WTC11 (cell line): ENCODE measurements at regions not wholly inside any gene's neighbourhood (a gene's known extent, or its start where the extent isn't known, plus 50 kb on each side); places are given as distances from the start of the nearest gene placed in this dataset.

Source experiments
- ATAC-seq: fragments of 200-7000 bp; cut with Tn5 transposase; 2 replicates; pipeline ENCODE4 v1.10.0; 2021; ENCODE audit warnings: mild to moderate bottlenecking, moderate library complexity
- CTCF ChIA-PET: fragments of 300-600 bp; sonication (Branson Sonifier 250); formaldehyde crosslinking; loops from one replicate; lab custom pipeline; 2021; ENCODE audit warnings: antibody characterized with exemption; lab: Charles Lee
- POLR2A ChIA-PET: fragments of 350-600 bp; sonication (Branson Sonifier 250); formaldehyde crosslinking; loops from one replicate; lab custom pipeline; 2021; ENCODE audit warnings: antibody characterized with exemption; lab: Charles Lee
- DNase-seq: peaks from one replicate; pipeline ENCODE4 v3.0.0; 2021; ENCODE audit warnings: low spot score
- H3K27ac Mint-ChIP-seq: 2 replicates; pipeline ENCODE4 v1.8.0; 2021; ENCODE audit warnings: mixed read lengths
- H3K27me3 Mint-ChIP-seq: 2 replicates; pipeline ENCODE4 v1.8.0; 2021; ENCODE audit warnings: low read depth, mild to moderate bottlenecking, moderate library complexity, mixed read lengths
- H3K36me3 Mint-ChIP-seq: 2 replicates; pipeline ENCODE4 v1.8.0; 2021; ENCODE audit warnings: mixed read lengths
- H3K4me1 Mint-ChIP-seq: 2 replicates; pipeline ENCODE4 v1.8.0; 2022; ENCODE audit warnings: mixed read lengths
- H3K4me3 Mint-ChIP-seq: 2 replicates; pipeline ENCODE4 v1.8.0; 2021; ENCODE audit warnings: mild to moderate bottlenecking, moderate library complexity, mixed read lengths
- H3K9me3 Mint-ChIP-seq: 2 replicates; pipeline ENCODE4 v1.8.0; 2021; ENCODE audit warnings: mixed read lengths
- CBFB ChIP-seq: sonication (generic); formaldehyde crosslinking; IDR thresholded peaks from 2 replicates; pipeline ENCODE4 v1.8.1; 2022; ENCODE audit warnings: mild to moderate bottlenecking, low read depth, missing genetic modification reagents
- CREB1 ChIP-seq: sonication (generic); formaldehyde crosslinking; IDR thresholded peaks from 2 replicates; pipeline ENCODE4 v1.8.0; 2023; ENCODE audit warnings: mild to moderate bottlenecking, missing genetic modification reagents
- HMGA2 ChIP-seq: fragments of 250-450 bp; sonication (Bioruptor Pico); IDR thresholded peaks from 2 replicates; pipeline ENCODE4 v1.4.0; 2021; ENCODE audit warnings: mild to moderate bottlenecking, moderate library complexity
- KAT7 ChIP-seq: sonication (generic); formaldehyde crosslinking; IDR thresholded peaks from 2 replicates; pipeline ENCODE4 v1.8.1; 2023; ENCODE audit warnings: missing genetic modification reagents, mild to moderate bottlenecking, borderline replicate concordance
- SMAD4 ChIP-seq: sonication (generic); formaldehyde crosslinking; IDR thresholded peaks from 2 replicates; pipeline ENCODE4 v1.8.0; 2022; ENCODE audit warnings: mild to moderate bottlenecking, missing genetic modification reagents
- ZNF138 ChIP-seq: sonication (generic); formaldehyde crosslinking; conservative IDR thresholded peaks from 2 replicates; pipeline ENCODE4 v1.8.1; 2022; ENCODE audit warnings: mild to moderate bottlenecking, moderate library complexity, missing genetic modification reagents
- ZNF263 ChIP-seq: sonication (generic); formaldehyde crosslinking; IDR thresholded peaks from 2 replicates; pipeline ENCODE4 v1.8.1; 2022; ENCODE audit warnings: low read depth, mild to moderate bottlenecking, moderate library complexity, missing genetic modification reagents
- ZNF423 ChIP-seq: fragments of 250-450 bp; sonication (Bioruptor Pico); IDR thresholded peaks from 2 replicates; pipeline ENCODE4 v2.1.2; 2022; ENCODE audit warnings: mild to moderate bottlenecking, moderate library complexity
- ZNF671 ChIP-seq: fragments of 250-450 bp; sonication (Bioruptor Pico); IDR thresholded peaks from 2 replicates; pipeline ENCODE4 v1.8.0; 2021; ENCODE audit warnings: mild to moderate bottlenecking
- TF ChIP-seq, protein P1 (sequence below): sonication (generic); formaldehyde crosslinking; IDR thresholded peaks from 2 replicates; pipeline ENCODE4 v1.8.1; 2023; ENCODE audit warnings: mild to moderate bottlenecking, missing genetic modification reagents
- TF ChIP-seq, protein P2 (sequence below): sonication (generic); formaldehyde crosslinking; IDR thresholded peaks from 2 replicates; pipeline ENCODE4 v1.8.1; 2022; ENCODE audit warnings: low read depth, mild to moderate bottlenecking, moderate library complexity, missing genetic modification reagents, borderline replicate concordance
- TF ChIP-seq, protein P3 (sequence below): fragments of 250-450 bp; sonication (Bioruptor Pico); IDR thresholded peaks from 2 replicates; pipeline ENCODE4 v1.8.0; 2021; ENCODE audit warnings: mild to moderate bottlenecking
- TF ChIP-seq, protein P4 (sequence below): sonication (generic); formaldehyde crosslinking; IDR thresholded peaks from 2 replicates; pipeline ENCODE4 v1.8.0; 2022; ENCODE audit warnings: mild to moderate bottlenecking, missing genetic modification reagents
- TF ChIP-seq, protein P5 (sequence below): sonication (generic); formaldehyde crosslinking; IDR thresholded peaks from 2 replicates; pipeline ENCODE4 v1.8.1; 2022; ENCODE audit warnings: mild to moderate bottlenecking, missing genetic modification reagents, moderate library complexity, borderline replicate concordance
- TF ChIP-seq, protein P6 (sequence below): sonication (generic); formaldehyde crosslinking; IDR thresholded peaks from 2 replicates; pipeline ENCODE4 v1.8.1; 2023; ENCODE audit warnings: mild to moderate bottlenecking, missing genetic modification reagents, borderline replicate concordance
- TF ChIP-seq, protein P7 (sequence below): sonication (generic); formaldehyde crosslinking; IDR thresholded peaks from 2 replicates; pipeline ENCODE4 v1.8.0; 2022; ENCODE audit warnings: mild to moderate bottlenecking, missing genetic modification reagents

DNA sequence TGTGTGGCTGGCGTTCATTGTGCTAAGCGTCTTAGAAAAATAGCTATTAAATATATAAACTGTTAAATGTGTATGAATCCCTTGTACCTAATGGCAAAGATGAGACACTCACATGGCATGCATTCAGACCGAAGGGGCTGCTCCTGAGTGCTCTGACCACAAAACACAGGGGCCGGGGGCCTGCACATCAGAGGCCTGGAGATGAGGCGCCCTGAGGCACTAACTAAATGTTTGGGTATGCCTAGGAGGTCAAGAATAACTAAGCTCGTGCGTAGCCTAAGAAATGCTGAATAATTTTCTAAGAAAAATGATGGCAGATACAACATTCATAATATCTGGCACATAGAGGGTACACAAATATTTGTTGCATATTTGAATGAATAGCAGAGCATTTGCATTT is 92.5 kb downstream of the PSMB1 start:
- ATAC-seq (no peak), DNase-seq (no peak)
- H3K27ac Mint-ChIP-seq: no peak overlapping the region
- H3K36me3 Mint-ChIP-seq: peaks cover under 1% of the 10 kb centered on the region; the same call in 1 of the 2 replicates
- no peak for TF ChIP-seq ZNF263
- TF ChIP-seq, protein P1, sequence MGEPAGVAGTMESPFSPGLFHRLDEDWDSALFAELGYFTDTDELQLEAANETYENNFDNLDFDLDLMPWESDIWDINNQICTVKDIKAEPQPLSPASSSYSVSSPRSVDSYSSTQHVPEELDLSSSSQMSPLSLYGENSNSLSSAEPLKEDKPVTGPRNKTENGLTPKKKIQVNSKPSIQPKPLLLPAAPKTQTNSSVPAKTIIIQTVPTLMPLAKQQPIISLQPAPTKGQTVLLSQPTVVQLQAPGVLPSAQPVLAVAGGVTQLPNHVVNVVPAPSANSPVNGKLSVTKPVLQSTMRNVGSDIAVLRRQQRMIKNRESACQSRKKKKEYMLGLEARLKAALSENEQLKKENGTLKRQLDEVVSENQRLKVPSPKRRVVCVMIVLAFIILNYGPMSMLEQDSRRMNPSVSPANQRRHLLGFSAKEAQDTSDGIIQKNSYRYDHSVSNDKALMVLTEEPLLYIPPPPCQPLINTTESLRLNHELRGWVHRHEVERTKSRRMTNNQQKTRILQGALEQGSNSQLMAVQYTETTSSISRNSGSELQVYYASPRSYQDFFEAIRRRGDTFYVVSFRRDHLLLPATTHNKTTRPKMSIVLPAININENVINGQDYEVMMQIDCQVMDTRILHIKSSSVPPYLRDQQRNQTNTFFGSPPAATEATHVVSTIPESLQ (CRISPR knock-in tag): no peak
- TF ChIP-seq, protein P2, sequence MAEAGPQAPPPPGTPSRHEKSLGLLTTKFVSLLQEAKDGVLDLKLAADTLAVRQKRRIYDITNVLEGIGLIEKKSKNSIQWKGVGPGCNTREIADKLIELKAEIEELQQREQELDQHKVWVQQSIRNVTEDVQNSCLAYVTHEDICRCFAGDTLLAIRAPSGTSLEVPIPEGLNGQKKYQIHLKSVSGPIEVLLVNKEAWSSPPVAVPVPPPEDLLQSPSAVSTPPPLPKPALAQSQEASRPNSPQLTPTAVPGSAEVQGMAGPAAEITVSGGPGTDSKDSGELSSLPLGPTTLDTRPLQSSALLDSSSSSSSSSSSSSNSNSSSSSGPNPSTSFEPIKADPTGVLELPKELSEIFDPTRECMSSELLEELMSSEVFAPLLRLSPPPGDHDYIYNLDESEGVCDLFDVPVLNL (CRISPR knock-in tag): no peak
- no peak for TF ChIP-seq ZNF671 (CRISPR knock-in tag)
- TF ChIP-seq, protein P3, sequence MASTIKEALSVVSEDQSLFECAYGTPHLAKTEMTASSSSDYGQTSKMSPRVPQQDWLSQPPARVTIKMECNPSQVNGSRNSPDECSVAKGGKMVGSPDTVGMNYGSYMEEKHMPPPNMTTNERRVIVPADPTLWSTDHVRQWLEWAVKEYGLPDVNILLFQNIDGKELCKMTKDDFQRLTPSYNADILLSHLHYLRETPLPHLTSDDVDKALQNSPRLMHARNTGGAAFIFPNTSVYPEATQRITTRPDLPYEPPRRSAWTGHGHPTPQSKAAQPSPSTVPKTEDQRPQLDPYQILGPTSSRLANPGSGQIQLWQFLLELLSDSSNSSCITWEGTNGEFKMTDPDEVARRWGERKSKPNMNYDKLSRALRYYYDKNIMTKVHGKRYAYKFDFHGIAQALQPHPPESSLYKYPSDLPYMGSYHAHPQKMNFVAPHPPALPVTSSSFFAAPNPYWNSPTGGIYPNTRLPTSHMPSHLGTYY: no peak
- H3K4me1 Mint-ChIP-seq: no peaks in the 10 kb centered on the region
- H3K9me3 Mint-ChIP-seq: peaks cover 1% of the 10 kb centered on the region
- no peaks in the 10 kb centered on the region for H3K27me3 Mint-ChIP-seq
- ChIA-PET POLR2A (no interaction called here), CTCF (interaction anchor here (0.9 kb wide), 1 partner anchor 20 kb away, joined by 3 read pairs; no protein-coding TSS in a partner anchor)
- no peak overlapping the region for H3K4me3 Mint-ChIP-seq

DNA sequence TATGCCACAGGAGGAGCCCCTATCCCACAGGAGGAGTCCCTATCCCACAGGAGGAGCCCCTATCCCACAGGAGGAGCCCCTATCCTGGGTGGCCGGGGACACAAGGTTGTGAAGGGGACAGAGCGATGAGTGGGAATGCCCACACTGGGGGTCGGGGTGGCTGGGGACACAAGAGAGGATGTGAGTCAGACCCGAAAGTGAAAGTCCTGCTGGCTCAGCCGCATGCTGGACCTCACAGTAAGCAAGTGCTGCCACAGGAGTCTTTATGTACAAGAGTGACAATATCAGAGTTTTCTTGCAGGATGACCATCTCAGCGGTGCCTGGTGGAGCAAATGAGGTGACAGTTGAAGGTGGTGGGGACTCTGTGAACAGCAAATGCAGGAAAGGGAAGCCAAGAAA is 93.7 kb downstream of the PSMB1 start:
- CTCF ChIA-PET: no interaction called here
- no peak for ATAC-seq
- TF ChIP-seq CREB1 (CRISPR knock-in tag) (no peak), SMAD4 (no peak)
- TF ChIP-seq, all 79 proteins: peak for 0
- Mint-ChIP-seq H3K9me3 (no peaks in the 10 kb centered on the region), H3K27me3 (no peaks in the 10 kb centered on the region), H3K4me1 (peaks cover 4% of the 10 kb centered on the region; the same call in 1 of the 2 replicates), H3K4me3 (no peak overlapping the region), H3K27ac (no peak overlapping the region), H3K36me3 (no peaks in the 10 kb centered on the region)
- POLR2A ChIA-PET: no interaction called here
- no peak for DNase-seq

DNA sequence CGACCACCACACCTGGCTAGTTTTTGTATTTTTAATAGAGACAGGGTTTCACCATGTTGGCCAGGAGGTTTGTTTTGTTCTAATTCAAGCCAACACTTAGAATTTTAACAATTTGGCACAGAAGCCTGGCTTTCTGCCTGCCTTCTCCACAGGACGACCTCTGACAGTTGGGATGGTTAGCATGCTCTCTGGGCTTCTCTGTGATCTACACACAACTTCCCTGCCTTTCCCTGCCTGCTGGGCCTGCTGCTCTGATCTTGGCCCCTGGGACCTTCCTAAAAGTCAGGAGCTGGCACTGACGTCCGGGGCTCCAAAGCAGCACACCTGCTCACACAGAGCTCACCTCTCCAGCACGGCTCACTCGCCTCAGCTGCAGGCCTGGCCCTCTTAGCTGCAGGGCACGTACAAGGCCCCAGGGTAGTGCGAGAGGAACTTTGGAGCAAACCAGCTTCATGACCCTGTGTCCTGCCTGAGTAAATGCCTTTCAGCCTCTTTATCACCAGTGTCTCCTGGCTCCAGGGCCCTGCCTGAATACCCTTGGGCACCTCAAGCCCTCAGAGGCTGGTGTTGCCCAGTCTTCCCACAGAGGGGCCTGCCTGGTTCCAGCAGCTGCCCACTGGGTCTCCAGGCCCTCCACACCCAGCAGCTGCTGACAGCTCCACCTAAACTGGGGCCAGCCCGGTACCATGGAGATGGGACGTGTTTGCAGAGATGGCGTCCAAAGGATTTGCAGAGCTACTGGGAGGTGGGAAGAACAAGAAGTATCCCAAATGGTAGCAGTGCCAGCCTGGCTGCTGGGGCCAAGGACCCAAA is 96.0 kb downstream of the PSMB1 start:
- DNase-seq: no peak
- ATAC-seq: no peak
- Mint-ChIP-seq H3K9me3 (no peaks in the 10 kb centered on the region), H3K27me3 (no peaks in the 10 kb centered on the region), H3K27ac (no peak overlapping the region), H3K4me1 (peaks cover 4% of the 10 kb centered on the region; the same call in 1 of the 2 replicates), H3K4me3 (no peak overlapping the region), H3K36me3 (no peaks in the 10 kb centered on the region)
- POLR2A ChIA-PET: no interaction called here
- CTCF ChIA-PET: interaction anchor here (0.6 kb wide), 1 partner anchor 1244 kb away, joined by 3 read pairs; no protein-coding TSS in a partner anchor
- TF ChIP-seq, protein P4, sequence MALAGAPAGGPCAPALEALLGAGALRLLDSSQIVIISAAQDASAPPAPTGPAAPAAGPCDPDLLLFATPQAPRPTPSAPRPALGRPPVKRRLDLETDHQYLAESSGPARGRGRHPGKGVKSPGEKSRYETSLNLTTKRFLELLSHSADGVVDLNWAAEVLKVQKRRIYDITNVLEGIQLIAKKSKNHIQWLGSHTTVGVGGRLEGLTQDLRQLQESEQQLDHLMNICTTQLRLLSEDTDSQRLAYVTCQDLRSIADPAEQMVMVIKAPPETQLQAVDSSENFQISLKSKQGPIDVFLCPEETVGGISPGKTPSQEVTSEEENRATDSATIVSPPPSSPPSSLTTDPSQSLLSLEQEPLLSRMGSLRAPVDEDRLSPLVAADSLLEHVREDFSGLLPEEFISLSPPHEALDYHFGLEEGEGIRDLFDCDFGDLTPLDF (CRISPR knock-in tag): no peak
- TF ChIP-seq, protein P5, sequence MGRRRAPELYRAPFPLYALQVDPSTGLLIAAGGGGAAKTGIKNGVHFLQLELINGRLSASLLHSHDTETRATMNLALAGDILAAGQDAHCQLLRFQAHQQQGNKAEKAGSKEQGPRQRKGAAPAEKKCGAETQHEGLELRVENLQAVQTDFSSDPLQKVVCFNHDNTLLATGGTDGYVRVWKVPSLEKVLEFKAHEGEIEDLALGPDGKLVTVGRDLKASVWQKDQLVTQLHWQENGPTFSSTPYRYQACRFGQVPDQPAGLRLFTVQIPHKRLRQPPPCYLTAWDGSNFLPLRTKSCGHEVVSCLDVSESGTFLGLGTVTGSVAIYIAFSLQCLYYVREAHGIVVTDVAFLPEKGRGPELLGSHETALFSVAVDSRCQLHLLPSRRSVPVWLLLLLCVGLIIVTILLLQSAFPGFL (CRISPR knock-in tag): no peak
- TF ChIP-seq CBFB (CRISPR knock-in tag): no peak
- TF ChIP-seq, protein P6, sequence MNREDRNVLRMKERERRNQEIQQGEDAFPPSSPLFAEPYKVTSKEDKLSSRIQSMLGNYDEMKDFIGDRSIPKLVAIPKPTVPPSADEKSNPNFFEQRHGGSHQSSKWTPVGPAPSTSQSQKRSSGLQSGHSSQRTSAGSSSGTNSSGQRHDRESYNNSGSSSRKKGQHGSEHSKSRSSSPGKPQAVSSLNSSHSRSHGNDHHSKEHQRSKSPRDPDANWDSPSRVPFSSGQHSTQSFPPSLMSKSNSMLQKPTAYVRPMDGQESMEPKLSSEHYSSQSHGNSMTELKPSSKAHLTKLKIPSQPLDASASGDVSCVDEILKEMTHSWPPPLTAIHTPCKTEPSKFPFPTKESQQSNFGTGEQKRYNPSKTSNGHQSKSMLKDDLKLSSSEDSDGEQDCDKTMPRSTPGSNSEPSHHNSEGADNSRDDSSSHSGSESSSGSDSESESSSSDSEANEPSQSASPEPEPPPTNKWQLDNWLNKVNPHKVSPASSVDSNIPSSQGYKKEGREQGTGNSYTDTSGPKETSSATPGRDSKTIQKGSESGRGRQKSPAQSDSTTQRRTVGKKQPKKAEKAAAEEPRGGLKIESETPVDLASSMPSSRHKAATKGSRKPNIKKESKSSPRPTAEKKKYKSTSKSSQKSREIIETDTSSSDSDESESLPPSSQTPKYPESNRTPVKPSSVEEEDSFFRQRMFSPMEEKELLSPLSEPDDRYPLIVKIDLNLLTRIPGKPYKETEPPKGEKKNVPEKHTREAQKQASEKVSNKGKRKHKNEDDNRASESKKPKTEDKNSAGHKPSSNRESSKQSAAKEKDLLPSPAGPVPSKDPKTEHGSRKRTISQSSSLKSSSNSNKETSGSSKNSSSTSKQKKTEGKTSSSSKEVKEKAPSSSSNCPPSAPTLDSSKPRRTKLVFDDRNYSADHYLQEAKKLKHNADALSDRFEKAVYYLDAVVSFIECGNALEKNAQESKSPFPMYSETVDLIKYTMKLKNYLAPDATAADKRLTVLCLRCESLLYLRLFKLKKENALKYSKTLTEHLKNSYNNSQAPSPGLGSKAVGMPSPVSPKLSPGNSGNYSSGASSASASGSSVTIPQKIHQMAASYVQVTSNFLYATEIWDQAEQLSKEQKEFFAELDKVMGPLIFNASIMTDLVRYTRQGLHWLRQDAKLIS (CRISPR knock-in tag): no peak
- no peak for TF ChIP-seq HMGA2
- TF ChIP-seq, protein P7, sequence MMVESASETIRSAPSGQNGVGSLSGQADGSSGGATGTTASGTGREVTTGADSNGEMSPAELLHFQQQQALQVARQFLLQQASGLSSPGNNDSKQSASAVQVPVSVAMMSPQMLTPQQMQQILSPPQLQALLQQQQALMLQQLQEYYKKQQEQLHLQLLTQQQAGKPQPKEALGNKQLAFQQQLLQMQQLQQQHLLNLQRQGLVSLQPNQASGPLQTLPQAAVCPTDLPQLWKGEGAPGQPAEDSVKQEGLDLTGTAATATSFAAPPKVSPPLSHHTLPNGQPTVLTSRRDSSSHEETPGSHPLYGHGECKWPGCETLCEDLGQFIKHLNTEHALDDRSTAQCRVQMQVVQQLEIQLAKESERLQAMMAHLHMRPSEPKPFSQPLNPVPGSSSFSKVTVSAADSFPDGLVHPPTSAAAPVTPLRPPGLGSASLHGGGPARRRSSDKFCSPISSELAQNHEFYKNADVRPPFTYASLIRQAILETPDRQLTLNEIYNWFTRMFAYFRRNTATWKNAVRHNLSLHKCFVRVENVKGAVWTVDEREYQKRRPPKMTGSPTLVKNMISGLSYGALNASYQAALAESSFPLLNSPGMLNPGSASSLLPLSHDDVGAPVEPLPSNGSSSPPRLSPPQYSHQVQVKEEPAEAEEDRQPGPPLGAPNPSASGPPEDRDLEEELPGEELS (CRISPR knock-in tag): no peak
- no peak for TF ChIP-seq ZNF423 (CRISPR knock-in tag)
- no peak for TF ChIP-seq KAT7
- no peak for TF ChIP-seq ZNF138
